KOPT-K1 (cell line): ENCODE measurements at regions not wholly inside any gene's neighbourhood (a gene's known extent, or its start where the extent isn't known, plus 50 kb on each side); places are given as distances from the start of the nearest gene placed in this dataset.
"Not testable (repeated sequence)": the region's sequence is repeated elsewhere in the genome, so short reads cannot be mapped to it uniquely, and the experiment has no call there.

Experiments used
- H3K27ac ChIP-seq: fragments of 200-600 bp; sonication (generic); 2 replicates; pipeline ENCODE4 v1.5.1; 2016; ENCODE audit warnings: antibody characterized with exemption, mild to moderate bottlenecking, low read depth, low read length; ENCODE audit not compliant: poor library complexity, severe bottlenecking
- H3K36me3 ChIP-seq: fragments of 200-600 bp; sonication (generic); 2 replicates; pipeline ENCODE4 v1.5.1; 2017; ENCODE audit warnings: antibody characterized with exemption, mild to moderate bottlenecking, low read length, moderate library complexity; ENCODE audit not compliant: insufficient read depth
- H3K9me3 ChIP-seq: fragments of 200-600 bp; sonication (generic); 2 replicates; pipeline ENCODE4 v1.5.1; 2017; ENCODE audit warnings: antibody characterized with exemption, low read length, mild to moderate bottlenecking; ENCODE audit not compliant: insufficient read depth, poor library complexity, severe bottlenecking

DNA sequence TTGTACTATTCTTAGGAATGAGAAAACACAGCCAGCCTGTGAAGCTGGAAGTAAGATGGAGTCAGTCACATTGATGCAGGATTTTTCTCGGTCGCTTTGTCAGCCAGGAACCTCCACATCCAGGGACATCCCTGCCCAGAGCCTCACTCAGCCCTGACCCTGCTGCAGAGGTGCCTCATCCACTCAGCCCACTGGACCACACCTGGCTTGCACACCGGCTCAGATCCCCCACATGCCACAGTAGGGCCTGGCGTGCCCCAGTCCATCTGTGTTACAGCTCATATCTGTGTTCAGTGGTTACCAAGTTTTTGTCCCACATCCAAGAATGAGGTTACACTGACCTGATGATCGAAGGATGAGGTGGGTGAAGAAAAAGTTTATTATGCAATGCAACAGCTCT lies 1315.4 kb downstream of the SLITRK1 start:
- H3K9me3 ChIP-seq = no peaks in the 10 kb centered on the region
- no peak overlapping the region for H3K27ac ChIP-seq
- H3K36me3 ChIP-seq = no peaks in the 10 kb centered on the region

DNA sequence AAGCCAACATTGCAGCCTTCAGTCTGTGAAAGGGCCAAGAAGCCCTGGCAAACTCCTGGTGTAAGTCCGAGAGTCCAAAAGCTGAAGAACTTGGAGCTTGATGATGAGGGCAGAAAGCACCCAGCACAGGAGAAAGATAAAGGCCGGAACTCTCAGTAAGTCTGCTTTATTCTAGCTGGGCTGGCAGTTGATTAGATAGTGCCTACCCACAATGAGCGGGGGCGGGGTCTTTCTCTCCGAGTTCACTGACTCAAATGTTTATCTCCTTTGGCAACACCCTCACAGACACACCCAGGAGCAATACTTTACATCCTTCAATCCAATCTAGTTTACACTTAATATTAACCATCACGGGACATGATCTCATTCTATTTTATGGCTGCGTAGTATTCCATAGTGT lies 1317.1 kb downstream of the SLITRK1 start:
- Histone ChIP-seq H3K9me3 (no peaks in the 10 kb centered on the region), H3K27ac (no peak overlapping the region), H3K36me3 (no peaks in the 10 kb centered on the region)

DNA sequence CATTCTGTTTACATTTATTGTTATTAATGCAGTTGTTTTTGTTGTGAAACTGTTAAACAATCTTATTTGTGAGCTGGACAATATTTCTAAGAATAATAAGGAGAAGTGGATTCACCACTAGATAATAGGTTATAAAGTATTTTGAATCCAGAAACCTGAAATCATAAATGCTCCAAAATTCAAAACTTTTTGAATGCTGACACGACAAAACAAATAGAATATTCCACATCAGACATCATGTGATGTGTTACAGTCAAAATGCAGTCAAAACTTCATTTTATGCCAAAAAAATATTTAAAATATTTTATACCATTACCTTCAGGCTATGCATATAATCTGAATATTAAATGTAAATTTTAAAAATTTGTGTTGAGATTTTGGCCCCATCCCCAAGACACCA lies 1321.4 kb downstream of the SLITRK1 start:
- no peak overlapping the region for H3K27ac ChIP-seq

DNA sequence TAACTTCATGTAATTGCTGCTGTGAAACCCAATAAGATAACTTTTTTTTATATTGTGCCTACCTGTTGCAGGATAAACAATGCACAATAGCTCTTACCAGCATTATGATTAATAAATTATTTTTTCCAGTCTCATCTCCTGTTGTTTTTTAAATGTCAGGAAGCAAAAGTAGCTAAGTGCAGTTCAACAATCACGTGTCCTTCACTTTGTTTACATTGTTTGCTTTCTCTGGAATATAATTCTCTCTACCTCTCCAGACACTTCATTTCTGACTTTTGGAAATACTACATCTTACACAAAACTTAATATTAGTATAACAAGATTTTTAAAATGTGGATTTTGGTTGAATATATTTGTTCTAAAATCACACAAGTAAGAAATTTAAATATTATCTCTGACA lies 1359.4 kb downstream of the SLITRK1 start:
- no peaks in the 10 kb centered on the region for H3K9me3 ChIP-seq
- H3K36me3 ChIP-seq = no peaks in the 10 kb centered on the region
- H3K27ac ChIP-seq = no peak overlapping the region

More for the DNA sequence above, 1321.4 kb downstream of the SLITRK1 start:
- no peaks in the 10 kb centered on the region for H3K9me3 ChIP-seq
- no peaks in the 10 kb centered on the region for H3K36me3 ChIP-seq

DNA sequence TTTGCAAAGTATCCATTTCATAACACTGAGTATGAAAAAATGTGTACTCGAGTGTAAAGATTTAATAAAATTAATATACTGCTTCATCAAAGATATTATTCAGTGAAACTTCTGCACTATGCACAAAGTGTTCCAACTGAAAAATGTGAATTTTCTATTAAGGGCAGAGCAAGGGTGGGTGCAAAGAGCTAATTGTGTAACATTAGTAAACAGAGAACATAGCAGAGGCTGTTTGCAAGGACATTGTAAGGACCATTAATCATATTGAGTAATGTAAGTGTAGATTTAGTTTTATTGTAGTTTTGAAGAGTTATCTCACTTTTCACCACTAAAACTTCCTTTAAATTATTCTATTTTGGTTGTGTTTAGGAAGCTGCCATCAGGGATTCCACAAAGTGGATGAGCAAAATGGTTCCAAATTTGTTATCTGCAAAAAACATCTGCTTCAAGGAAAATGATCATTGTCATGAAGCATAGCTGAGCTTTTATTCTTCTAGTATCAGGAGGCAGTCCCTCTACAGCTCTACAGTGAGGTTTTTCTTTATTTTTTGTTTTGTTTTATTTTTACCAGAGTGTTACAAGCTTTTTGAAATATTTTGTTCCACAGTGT lies 1375.4 kb downstream of the SLITRK1 start:
- no peaks in the 10 kb centered on the region for H3K36me3 ChIP-seq
- H3K27ac ChIP-seq = no peak overlapping the region
- H3K9me3 ChIP-seq = no peaks in the 10 kb centered on the region

DNA sequence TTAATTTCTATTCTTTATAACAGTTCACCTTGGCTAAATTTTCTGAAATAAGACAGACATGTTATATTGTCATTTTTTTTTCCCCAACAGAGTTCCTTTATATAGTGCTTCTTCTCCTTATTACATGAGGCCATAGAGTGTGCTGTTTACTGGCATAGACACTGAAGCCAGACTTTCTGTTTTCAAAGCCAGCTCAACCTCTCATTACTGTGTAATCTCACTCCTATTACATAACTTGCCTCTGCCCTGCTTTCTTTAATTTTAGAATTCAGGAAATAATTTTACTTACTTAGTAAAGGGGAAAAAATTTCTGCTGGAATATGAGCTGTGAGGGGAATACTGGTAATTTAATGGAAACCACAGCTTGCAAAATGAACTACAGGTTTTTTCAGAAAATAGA lies 1380.4 kb downstream of the SLITRK1 start:
- Histone ChIP-seq H3K9me3 (no peaks in the 10 kb centered on the region), H3K36me3 (no peaks in the 10 kb centered on the region), H3K27ac (no peak overlapping the region)

DNA sequence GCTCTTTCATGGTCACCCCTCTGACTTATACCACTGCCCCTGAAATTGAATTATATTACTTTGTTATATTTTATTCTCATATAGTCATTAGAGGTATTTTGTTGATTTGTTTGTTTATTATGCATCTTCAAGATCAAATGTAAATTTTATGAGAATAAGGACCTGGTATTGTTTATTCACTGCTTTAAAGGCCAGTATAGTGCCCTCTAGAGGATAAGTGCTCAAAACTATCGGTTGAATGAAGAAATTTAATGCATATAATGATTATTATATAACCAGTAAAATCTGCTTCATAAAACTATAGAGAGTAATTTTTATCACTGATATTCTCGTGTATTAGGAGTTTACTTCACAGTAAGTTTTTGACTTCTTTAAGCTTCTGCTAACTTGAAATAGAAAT lies 1401.9 kb downstream of the SLITRK1 start:
- H3K9me3 ChIP-seq = no peaks in the 10 kb centered on the region
- H3K36me3 ChIP-seq = no peaks in the 10 kb centered on the region
- H3K27ac ChIP-seq = no peak overlapping the region

DNA sequence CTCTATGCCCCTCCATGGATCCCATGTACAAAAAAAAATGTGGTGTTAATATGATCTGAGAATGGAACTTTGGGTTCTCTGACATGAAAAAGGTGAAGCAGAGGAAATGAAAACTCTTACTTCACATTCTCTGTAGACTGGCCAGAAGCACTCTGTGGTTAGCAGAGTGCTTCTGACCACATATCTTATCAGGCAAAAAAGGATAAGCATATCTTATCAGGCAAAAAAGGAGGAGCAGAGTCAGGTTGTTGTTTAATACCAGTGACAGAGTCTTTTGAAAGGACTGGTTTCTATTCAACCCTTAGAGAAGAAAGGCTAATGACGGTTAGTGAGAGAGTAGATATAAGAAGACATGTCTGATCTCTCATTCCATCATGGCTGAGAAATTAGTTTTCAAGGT lies 1404.8 kb downstream of the SLITRK1 start:
- Histone ChIP-seq H3K27ac (no peak overlapping the region), H3K36me3 (no peaks in the 10 kb centered on the region)

DNA sequence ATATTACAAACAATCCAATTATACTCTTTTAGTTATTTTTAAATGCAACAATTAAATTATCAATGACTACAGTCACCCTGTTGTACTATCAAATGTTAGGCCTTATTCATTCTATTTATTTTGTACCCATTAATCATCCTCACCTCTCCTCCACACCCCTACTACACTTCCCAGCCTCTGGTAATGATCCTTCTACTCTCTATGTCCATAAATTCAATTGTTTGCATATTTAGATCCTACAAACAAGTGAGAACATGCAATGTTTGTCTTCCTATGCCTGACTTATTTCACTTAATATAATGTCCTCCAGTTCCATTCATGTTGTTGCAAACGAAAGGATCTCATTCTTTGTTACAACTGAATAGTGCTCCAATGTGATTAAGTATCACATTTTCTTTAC lies 1414.6 kb downstream of the SLITRK1 start:
- no peaks in the 10 kb centered on the region for H3K9me3 ChIP-seq
- H3K27ac ChIP-seq = no peak overlapping the region
- no peaks in the 10 kb centered on the region for H3K36me3 ChIP-seq

More for the DNA sequence above, 1404.8 kb downstream of the SLITRK1 start:
- no peaks in the 10 kb centered on the region for H3K9me3 ChIP-seq

DNA sequence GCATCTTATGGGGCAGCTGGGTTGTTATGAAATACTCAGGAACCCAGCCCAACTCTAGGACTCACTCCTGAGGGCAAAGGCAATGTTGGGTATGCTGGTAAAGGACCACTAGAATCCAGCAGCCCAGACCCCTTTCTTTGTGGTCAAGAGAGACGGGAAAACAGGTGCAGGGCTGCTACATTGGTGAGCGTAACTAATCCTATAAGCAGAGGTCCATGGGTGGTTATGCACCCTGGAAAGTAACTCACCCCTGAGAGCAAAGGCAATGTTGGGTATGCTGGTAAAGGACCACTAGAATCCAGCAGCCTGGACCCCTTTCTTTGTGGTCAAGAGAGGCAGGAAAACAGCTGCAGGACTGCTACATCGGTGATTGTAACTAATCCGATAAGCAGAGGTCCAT lies 1422.7 kb downstream of the SLITRK1 start:
- not testable (repeated sequence) for H3K27ac ChIP-seq, H3K9me3 ChIP-seq, H3K36me3 ChIP-seq

DNA sequence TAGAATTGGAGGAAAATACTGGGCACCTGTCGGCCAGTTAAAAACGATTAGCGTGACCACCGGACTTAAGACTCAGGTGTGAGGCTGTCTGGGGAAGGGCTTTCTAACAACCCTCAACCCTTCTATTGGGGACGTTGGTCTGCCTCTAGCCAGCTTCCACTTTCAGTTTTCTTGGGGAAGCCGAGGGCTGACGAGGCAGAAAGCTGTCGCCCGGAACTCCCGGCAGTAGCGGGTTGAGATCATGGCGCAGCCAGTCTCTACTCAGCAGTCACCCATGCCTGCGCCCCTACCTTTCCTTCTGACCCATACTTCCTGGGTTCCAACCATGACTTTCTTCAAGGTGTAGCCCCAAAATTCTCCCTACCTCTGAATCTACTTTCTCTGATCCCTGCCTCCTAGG lies 1424.1 kb downstream of the SLITRK1 start:
- H3K27ac ChIP-seq = no peak overlapping the region
- H3K36me3 ChIP-seq = no peaks in the 10 kb centered on the region
- H3K9me3 ChIP-seq = no peaks in the 10 kb centered on the region

DNA sequence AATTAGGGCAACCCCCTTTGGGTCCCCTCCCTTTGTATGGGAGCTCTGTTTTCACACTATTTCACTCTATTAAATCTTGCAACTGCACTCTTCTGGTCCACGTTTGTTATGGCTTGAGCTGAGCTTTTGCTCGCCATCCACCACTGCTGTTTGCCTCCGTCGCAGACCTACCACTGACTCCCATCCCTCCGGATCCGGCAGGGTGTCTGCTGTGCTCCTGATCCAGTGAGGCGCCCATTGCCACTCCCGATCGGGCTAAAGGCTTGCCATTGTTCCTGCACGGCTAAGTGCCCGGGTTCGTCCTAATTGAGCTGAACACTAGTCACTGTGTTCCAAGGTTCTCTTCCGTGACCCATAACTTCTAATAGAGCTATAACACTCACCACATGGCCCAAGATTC lies 1424.7 kb downstream of the SLITRK1 start:
- not testable (repeated sequence) for H3K27ac ChIP-seq, H3K36me3 ChIP-seq, H3K9me3 ChIP-seq

DNA sequence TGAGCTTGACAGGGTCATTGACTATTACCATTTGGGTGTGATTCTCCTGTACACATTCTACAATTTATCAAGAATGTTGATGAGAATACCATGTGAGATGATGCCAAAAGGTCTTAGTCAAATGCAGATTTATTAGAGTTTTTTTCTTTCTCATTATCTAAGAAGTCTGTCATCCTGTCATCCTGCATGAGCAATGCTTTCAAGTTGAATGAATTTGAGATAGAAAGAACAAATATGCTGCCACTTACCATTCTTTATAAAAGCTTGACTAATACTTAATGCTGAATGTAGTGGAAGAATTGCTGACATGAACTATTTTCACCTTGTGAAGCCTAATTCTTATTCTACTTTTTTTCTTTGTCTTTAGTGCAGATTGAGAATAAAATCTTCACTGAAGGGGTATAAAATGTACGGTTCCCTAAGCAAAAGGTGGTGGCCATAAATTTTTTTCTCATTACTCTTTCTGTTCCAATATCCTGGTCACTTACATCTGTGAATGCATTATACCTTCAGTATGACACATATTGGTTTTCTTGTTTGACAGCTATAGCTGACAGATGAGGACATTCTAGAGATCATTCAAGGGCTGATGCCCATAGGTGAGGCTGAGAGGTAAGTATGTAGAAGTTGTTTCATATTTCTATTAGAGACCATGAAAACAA lies 1434.7 kb downstream of the SLITRK1 start:
- Histone ChIP-seq H3K36me3 (no peaks in the 10 kb centered on the region), H3K9me3 (no peaks in the 10 kb centered on the region), H3K27ac (no peak overlapping the region)

DNA sequence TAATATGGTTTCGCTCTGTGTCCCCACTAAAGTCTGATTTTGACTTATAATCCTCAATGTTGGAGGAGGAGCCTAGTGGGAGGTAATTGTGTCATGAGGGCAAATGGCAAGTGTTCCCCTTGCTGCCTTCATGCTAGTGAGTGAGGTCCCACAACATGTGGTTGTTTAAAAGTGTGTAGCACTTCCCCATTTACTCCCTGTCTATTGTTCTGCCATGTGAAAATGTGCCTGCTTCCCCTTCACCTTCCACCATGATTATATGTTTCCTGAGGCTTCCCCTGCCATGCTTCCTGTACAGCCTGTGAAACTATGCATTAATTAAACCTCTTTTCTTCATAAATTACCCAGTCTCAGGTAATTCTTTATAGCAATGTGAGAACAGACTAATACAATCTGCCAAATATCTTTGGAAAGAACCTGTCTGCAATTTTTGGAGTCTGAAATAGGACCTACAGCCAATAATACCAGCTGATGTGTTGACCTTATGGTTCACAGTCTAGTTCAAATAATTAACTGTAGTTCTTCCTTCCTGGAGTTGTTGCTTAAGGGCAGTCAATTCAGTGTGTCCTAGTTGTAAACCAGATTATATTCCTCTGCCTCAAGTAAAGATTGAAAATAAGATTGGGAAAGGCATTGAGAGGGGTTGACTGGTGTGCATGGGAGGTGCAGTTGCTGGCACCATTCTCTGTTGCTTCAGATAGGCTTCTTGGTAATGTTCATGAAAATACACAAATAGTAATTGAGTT lies 1442.9 kb downstream of the SLITRK1 start:
- Histone ChIP-seq H3K27ac (no peak overlapping the region), H3K36me3 (no peaks in the 10 kb centered on the region), H3K9me3 (peaks cover 3% of the 10 kb centered on the region)

DNA sequence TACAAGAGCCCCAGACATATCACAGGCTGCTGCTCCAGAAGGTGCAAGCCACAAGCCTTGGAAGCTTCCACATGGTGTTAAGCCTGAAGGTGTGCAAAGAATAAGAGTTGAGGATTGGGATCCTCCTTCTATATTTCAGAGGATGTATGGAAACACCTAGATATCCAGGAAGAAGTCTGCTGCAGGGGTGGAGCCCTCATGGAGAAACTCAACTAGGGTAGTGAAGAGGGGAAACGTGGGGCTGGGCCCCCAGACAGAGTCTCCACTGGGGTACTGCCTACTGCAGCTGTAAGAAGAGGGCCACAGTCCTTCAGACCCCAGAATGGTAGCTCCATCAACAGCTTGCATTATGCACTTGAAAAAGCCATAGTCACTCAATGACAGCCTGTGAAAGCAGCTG lies 1444.0 kb downstream of the SLITRK1 start:
- no peak overlapping the region for H3K27ac ChIP-seq
- peaks cover 3% of the 10 kb centered on the region for H3K9me3 ChIP-seq
- no peaks in the 10 kb centered on the region for H3K36me3 ChIP-seq
